Pancreas (tissue), 10 donors: ENCODE measurements at regions not wholly inside any gene's neighbourhood (a gene's known extent, or its start where the extent isn't known, plus 50 kb on each side); places are given as distances from the start of the nearest gene placed in this dataset.
A peak's percentile ranks its signal among the peaks of the same experiment; 100 is the strongest.

Source experiments
- ATAC-seq, 4 donors: fragments of 200-7000 bp; cut with Tn5 transposase; one replicate each; pipeline versions ENCODE4 v1.8.0 to v1.9.1; 2020; ENCODE audit warnings: mild to moderate bottlenecking in 4 of 4, moderate library complexity in 4 of 4
- DNase-seq, 6 donors: peaks; one replicate each; pipeline ENCODE4 v3.0.0-alpha.2; 2020
- FAIRE-seq: peaks from 2 replicates; lab custom pipeline; 2012; peaks lifted over from hg19 to GRCh38; lab: Jason Lieb, UNC
- H3K27ac ChIP-seq, 4 donors: fragments of 200-600 bp; sonication (generic); 1 replicate in 3 of 4; 2 replicates in 1 of 4; pipeline versions ENCODE4 v1.5.0 to v1.8.0; 2020
- H3K27me3 ChIP-seq, 4 donors: fragments of 200-600 bp; one replicate each; pipeline ENCODE4 v1.8.0; 2021
- H3K36me3 ChIP-seq, 3 donors: fragments of 200-600 bp; sonication (generic) in 1 of 3; one replicate each; pipeline versions ENCODE4 v1.5.0 to v1.8.0; 2020 to 2021
- H3K4me1 ChIP-seq, 3 donors: fragments of 200-600 bp; one replicate each; pipeline ENCODE4 v1.8.0; 2021
- H3K4me3 ChIP-seq, 4 donors: fragments of 200-600 bp; sonication (generic) in 2 of 4; one replicate each; pipeline versions ENCODE4 v1.5.0 to v1.8.0; 2020 to 2021
- H3K9me3 ChIP-seq, 4 donors: fragments of 200-600 bp; one replicate each; pipeline ENCODE4 v1.8.0; 2021
- CTCF ChIP-seq, 4 donors: fragments of 200-600 bp; sonication (generic) in 3 of 4; IDR thresholded peaks; one replicate each; pipeline versions ENCODE4 v1.5.0 to v1.8.0; 2021; ENCODE audit warnings: antibody characterized with exemption in 4 of 4
- WGBS, 2 donors: extraction: QIAGEN DNeasy Blood & Tissue Kit; methylation state at CpG; one replicate each; pipeline ENCODE4 v1.1.7; 2013; 5-methylcytosine and 5-hydroxymethylcytosine counted together
- intact Hi-C, 3 donors: fragments of 100-400 bp; cut with DNase I; formaldehyde crosslinking; loops; one replicate each; pipeline versions ENCODE4 v1.11.1 to v1.14.2; 2022
- donor health status: healthy with polysubstance abuse.
- donor health status: DM: no; HTN: no; CAD: no; lungs with moderate emphysema.
- donor health status: DM: no; HTN: no; CAD: no.
- donor health status: control.
- donor health status: control.
- donor health status: Bipolar disorder and iron deficiency.
- donor health status: DM: yes; HTN: yes; CAD: no.
- donor health status: DM: no; HTN: no; CAD: no.
- donor health status: DM: no; HTN: no; CAD: no.
- donor health status: DM: yes; HTN: yes; CAD: no.

- H3K27ac ChIP-seq, result no peak overlapping the region
- no peaks in the 10 kb centered on the region for H3K9me3 ChIP-seq
- 56 to 71% methylated on average over 2 of the region's 2 CpGs for WGBS, 2 donors
- H3K4me1 ChIP-seq, result no peaks in the 10 kb centered on the region
- TF ChIP-seq CTCF (IDR thresholded peaks at IDR 0.05), result no peak
- intact Hi-C loops, result no loop called here
- H3K27me3 ChIP-seq, result no peaks in the 10 kb centered on the region
- no peak for DNase-seq
- no peak for ATAC-seq
- no peaks in the 10 kb centered on the region for H3K36me3 ChIP-seq
- H3K4me3 ChIP-seq, result no peak overlapping the region
- FAIRE-seq, result no peak
These were observed 182.6 kb downstream of the TRPC6 start for GRCh38 chr11:101401245-101401644.

GRCh38 chr11:101397979-101398378 is 185.8 kb downstream of the TRPC6 start:
- 35 to 44% methylated on average over 2 of the region's 2 CpGs for WGBS, 2 donors
- H3K27ac ChIP-seq, result no peak overlapping the region
- H3K36me3 ChIP-seq, result no peaks in the 10 kb centered on the region
- FAIRE-seq (no peak), ATAC-seq (no peak), DNase-seq (no peak)
- no peaks in the 10 kb centered on the region for H3K4me1 ChIP-seq
- TF ChIP-seq CTCF (IDR thresholded peaks at IDR 0.05), result no peak
- no peak overlapping the region for H3K4me3 ChIP-seq
- intact Hi-C loops, result no loop called here
- no peaks in the 10 kb centered on the region for H3K27me3 ChIP-seq
- no peaks in the 10 kb centered on the region for H3K9me3 ChIP-seq

- no peaks in the 10 kb centered on the region for H3K4me1 ChIP-seq
- no peak overlapping the region for H3K4me3 ChIP-seq
- TF ChIP-seq CTCF (IDR thresholded peaks at IDR 0.05), result no peak
- DNase-seq (no peak), ATAC-seq (no peak), FAIRE-seq (no peak)
- no peak overlapping the region for H3K27ac ChIP-seq
- H3K9me3 ChIP-seq, result no peaks in the 10 kb centered on the region
- 41 to 43% methylated on average over 1 of the region's 1 CpG for WGBS, 2 donors
- H3K27me3 ChIP-seq, result no peaks in the 10 kb centered on the region
- no peaks in the 10 kb centered on the region for H3K36me3 ChIP-seq
- intact Hi-C loops, result no loop called here
These were observed 193.3 kb downstream of the TRPC6 start for GRCh38 chr11:101390539-101390938.

DNA sequence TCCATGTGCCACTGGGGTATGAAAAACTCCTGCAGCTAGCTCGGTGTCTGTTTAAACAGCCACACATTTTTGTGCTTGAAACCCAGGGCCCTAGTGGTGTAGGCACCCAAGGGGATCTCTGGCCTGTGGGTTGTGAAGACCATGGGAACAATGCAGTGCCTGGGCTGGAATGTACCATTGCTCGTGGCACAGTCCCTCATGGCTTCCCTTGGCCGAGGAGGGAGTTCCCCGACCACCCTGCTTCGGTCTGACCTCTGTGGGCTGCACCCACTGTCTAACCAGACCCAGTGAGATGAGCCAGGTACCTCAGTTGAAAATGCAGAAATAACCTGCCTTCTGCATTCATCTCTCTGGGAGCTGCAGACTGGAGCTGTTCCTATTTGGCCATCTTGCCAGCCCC is 214.0 kb downstream of the TRPC6 start:
- no peak overlapping the region for H3K27ac ChIP-seq
- H3K36me3 ChIP-seq, result no peaks in the 10 kb centered on the region
- H3K27me3 ChIP-seq, result no peaks in the 10 kb centered on the region
- no peak for TF ChIP-seq CTCF (IDR thresholded peaks at IDR 0.05)
- intact Hi-C loops, result no loop called here
- FAIRE-seq (no peak), DNase-seq (peak in 1 of 6 donors; percentile 27), ATAC-seq (no peak)
- H3K9me3 ChIP-seq, result no peaks in the 10 kb centered on the region
- H3K4me3 ChIP-seq, result no peak overlapping the region
- 50 to 62% methylated on average over 5 of the region's 5 CpGs for WGBS, 2 donors
- no peaks in the 10 kb centered on the region for H3K4me1 ChIP-seq

- no peak for FAIRE-seq
- TF ChIP-seq CTCF (IDR thresholded peaks at IDR 0.05), result no peak
- H3K27me3 ChIP-seq, result no peaks in the 10 kb centered on the region
- no peaks in the 10 kb centered on the region for H3K9me3 ChIP-seq
- intact Hi-C loops, result no loop called here
- no peaks in the 10 kb centered on the region for H3K4me1 ChIP-seq
- no peak overlapping the region for H3K4me3 ChIP-seq
- 16 to 35% methylated on average over 1 of the region's 1 CpG for WGBS, 2 donors
- no peak overlapping the region for H3K27ac ChIP-seq
- H3K36me3 ChIP-seq, result no peaks in the 10 kb centered on the region
- ATAC-seq, result no peak
- no peak for DNase-seq
These were observed 220.0 kb downstream of the TRPC6 start for GRCh38 chr11:101363706-101364275.
